ENCODE measurements at regions not wholly inside any gene's neighbourhood (a gene's known extent, or its start where the extent isn't known, plus 50 kb on each side); places are given as distances from the start of the nearest gene placed in this dataset.

- no peak overlapping the region for H3K4me3 ChIP-seq
- H3K4me1 ChIP-seq: no peaks in the 10 kb centered on the region
- no peak for ATAC-seq
- no peaks in the 10 kb centered on the region for H3K36me3 ChIP-seq (replicated peaks in 1 of 2; ENCODE audit: insufficient read depth in 1 of 2, low read depth in 2 of 2)
- no peak for TF ChIP-seq POLR2A (IDR thresholded peaks at IDR 0.05)
- TF ChIP-seq, protein P1, sequence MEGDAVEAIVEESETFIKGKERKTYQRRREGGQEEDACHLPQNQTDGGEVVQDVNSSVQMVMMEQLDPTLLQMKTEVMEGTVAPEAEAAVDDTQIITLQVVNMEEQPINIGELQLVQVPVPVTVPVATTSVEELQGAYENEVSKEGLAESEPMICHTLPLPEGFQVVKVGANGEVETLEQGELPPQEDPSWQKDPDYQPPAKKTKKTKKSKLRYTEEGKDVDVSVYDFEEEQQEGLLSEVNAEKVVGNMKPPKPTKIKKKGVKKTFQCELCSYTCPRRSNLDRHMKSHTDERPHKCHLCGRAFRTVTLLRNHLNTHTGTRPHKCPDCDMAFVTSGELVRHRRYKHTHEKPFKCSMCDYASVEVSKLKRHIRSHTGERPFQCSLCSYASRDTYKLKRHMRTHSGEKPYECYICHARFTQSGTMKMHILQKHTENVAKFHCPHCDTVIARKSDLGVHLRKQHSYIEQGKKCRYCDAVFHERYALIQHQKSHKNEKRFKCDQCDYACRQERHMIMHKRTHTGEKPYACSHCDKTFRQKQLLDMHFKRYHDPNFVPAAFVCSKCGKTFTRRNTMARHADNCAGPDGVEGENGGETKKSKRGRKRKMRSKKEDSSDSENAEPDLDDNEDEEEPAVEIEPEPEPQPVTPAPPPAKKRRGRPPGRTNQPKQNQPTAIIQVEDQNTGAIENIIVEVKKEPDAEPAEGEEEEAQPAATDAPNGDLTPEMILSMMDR (IDR thresholded peaks at IDR 0.05): no peak
- DNase-seq: no peak
- 5 to 6% methylated on average over 1 of the region's 1 CpG for WGBS, 2 donors
- intact Hi-C loops (cut with DNase I): no loop called here
- H3K27ac ChIP-seq: no peak overlapping the region
- no peaks in the 10 kb centered on the region for H3K9me3 ChIP-seq
- no peaks in the 10 kb centered on the region for H3K27me3 ChIP-seq
Measured at GRCh38 chr6:23170049-23170448, 600.7 kb downstream of the HDGFL1 start.

DNA sequence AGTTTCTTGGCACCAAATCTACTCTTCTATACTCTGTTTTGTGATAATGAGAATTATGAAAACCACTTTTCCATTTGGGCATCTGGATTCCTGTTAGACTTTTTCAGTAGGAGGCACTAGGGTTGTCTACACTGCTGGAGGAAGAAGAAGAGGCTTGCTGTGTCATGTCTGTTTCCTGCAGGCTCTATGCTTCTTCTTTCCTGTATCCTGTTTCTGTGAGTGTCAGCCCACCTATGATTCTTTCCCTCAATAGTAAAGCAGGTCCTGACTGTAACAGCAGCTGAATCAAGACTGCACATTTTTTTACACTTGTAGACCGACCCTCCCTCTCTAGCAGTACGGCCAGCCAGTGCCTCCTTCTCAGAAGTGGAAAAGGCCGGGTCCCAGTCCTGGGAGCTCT is 603.9 kb downstream of the HDGFL1 start:
- no peaks in the 10 kb centered on the region for H3K9me3 ChIP-seq
- intact Hi-C loops (cut with DNase I): no loop called here
- no peak for TF ChIP-seq POLR2A (IDR thresholded peaks at IDR 0.05)
- TF ChIP-seq, protein P1 (IDR thresholded peaks at IDR 0.05): no peak
- H3K36me3 ChIP-seq (replicated peaks in 1 of 2; ENCODE audit: insufficient read depth in 1 of 2, low read depth in 2 of 2): no peaks in the 10 kb centered on the region
- H3K4me3 ChIP-seq: no peak overlapping the region
- H3K27me3 ChIP-seq: no peaks in the 10 kb centered on the region
- ATAC-seq: no peak
- H3K27ac ChIP-seq: no peak overlapping the region
- no peak for DNase-seq
- no peaks in the 10 kb centered on the region for H3K4me1 ChIP-seq
- WGBS, 2 donors: 39 to 51% methylated on average over 3 of the region's 3 CpGs

DNA sequence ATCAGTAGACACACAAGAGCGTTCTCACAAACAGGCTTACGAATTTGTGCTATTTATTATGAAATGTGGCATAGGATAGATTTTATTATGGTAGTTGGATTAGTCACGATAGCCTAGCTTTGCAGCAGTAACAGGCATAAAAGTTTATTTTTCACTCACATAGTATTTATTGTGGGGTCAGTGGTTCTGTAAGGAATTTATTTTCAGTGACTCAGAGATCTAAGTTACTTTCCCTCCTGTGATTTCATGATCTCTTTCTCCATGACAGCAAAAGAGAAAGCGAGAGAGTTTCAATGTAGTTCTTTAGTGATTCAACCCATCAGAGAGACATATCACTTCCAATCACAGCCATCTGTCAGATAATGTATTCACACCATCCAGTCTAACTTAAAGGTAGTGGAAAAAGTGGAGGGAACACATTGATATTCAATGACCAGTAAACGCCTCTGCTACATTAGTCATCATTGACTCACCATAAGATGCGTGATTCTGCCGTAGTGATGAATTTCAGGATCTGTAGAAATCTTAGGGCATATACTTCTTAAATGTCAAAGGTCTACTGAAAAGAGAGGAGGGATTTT is 605.5 kb downstream of the HDGFL1 start:
- Histone ChIP-seq H3K36me3 (replicated peaks in 1 of 2; ENCODE audit: insufficient read depth in 1 of 2, low read depth in 2 of 2) (no peaks in the 10 kb centered on the region), H3K27me3 (no peaks in the 10 kb centered on the region), H3K4me1 (no peaks in the 10 kb centered on the region), H3K4me3 (no peak overlapping the region), H3K27ac (no peak overlapping the region), H3K9me3 (no peaks in the 10 kb centered on the region)
- no peak for DNase-seq
- TF ChIP-seq POLR2A (IDR thresholded peaks at IDR 0.05): no peak
- TF ChIP-seq, protein P1 (IDR thresholded peaks at IDR 0.05): no peak
- ATAC-seq: no peak
- 67 to 76% methylated on average over 7 of the region's 7 CpGs for WGBS, 2 donors
- intact Hi-C loops (cut with DNase I): no loop called here

GRCh38 chr6:23175391-23175790 is 606.0 kb downstream of the HDGFL1 start:
- Histone ChIP-seq H3K27ac (no peak overlapping the region), H3K9me3 (no peaks in the 10 kb centered on the region), H3K36me3 (replicated peaks in 1 of 2; ENCODE audit: insufficient read depth in 1 of 2, low read depth in 2 of 2) (no peaks in the 10 kb centered on the region), H3K4me1 (peaks cover under 1% of the 10 kb centered on the region), H3K4me3 (no peak overlapping the region), H3K27me3 (no peaks in the 10 kb centered on the region)
- intact Hi-C loops (cut with DNase I): no loop called here
- TF ChIP-seq POLR2A (IDR thresholded peaks at IDR 0.05): no peak
- TF ChIP-seq, protein P1 (IDR thresholded peaks at IDR 0.05): no peak
- no peak for DNase-seq
- WGBS, 2 donors: 31 to 33% methylated on average over 2 of the region's 2 CpGs
- ATAC-seq: no peak

- no peak overlapping the region for H3K4me3 ChIP-seq
- peaks cover 6% of the 10 kb centered on the region for H3K4me1 ChIP-seq
- WGBS, 2 donors: 75 to 81% methylated on average over 8 of the region's 8 CpGs
- ATAC-seq (no peak), DNase-seq (no peak)
- TF ChIP-seq, protein P1 (IDR thresholded peaks at IDR 0.05): no peak
- no peak for TF ChIP-seq POLR2A (IDR thresholded peaks at IDR 0.05)
- intact Hi-C loops (cut with DNase I): no loop called here
- no peaks in the 10 kb centered on the region for H3K36me3 ChIP-seq (replicated peaks in 1 of 2; ENCODE audit: insufficient read depth in 1 of 2, low read depth in 2 of 2)
- H3K27me3 ChIP-seq: no peaks in the 10 kb centered on the region
- no peaks in the 10 kb centered on the region for H3K9me3 ChIP-seq
- no peak overlapping the region for H3K27ac ChIP-seq
Measured at GRCh38 chr6:23176471-23176870, 607.1 kb downstream of the HDGFL1 start.
